ENCODE measurements at regions not wholly inside any gene's neighbourhood (a gene's known extent, or its start where the extent isn't known, plus 50 kb on each side); places are given as distances from the start of the nearest gene placed in this dataset.

- TF ChIP-seq CTCF (IDR thresholded peaks at IDR 0.05; ENCODE audit: insufficient read depth, low read depth, low read length): no peak
- POLR2A ChIA-PET: interaction anchor here (1.0 kb wide), 1 partner anchor 273 kb away, joined by 3 read pairs; no protein-coding TSS in a partner anchor
- Histone ChIP-seq H3K27me3 (ENCODE audit: control insufficient read depth, insufficient read depth, low read length) (no peaks in the 10 kb centered on the region), H3K36me3 (ENCODE audit: control insufficient read depth, insufficient read depth, low read length) (no peaks in the 10 kb centered on the region), H3K4me3 (ENCODE audit: low read depth, low read length) (no peak overlapping the region)
- CTCF ChIA-PET: interaction anchor here (0.8 to 1.0 kb wide), 2 partner anchors 87 to 158 kb away, joined by 3 read pairs; no protein-coding TSS in a partner anchor
- no peak for DNase-seq (ENCODE audit: low read depth)
Observed at GRCh38 chr6:134446218-134446848, 128.4 kb upstream of the SGK1 start.

GRCh38 chr6:134443009-134443408 is 125.1 kb upstream of the SGK1 start:
- TF ChIP-seq CTCF (IDR thresholded peaks at IDR 0.05; ENCODE audit: insufficient read depth, low read depth, low read length): no peak
- ChIA-PET CTCF (no interaction called here), POLR2A (interaction anchor here (0.6 kb wide), 1 partner anchor 295 kb away, joined by 6 read pairs; no protein-coding TSS in a partner anchor)
- Histone ChIP-seq H3K27me3 (ENCODE audit: control insufficient read depth, insufficient read depth, low read length) (no peaks in the 10 kb centered on the region), H3K4me3 (ENCODE audit: low read depth, low read length) (no peak overlapping the region), H3K36me3 (ENCODE audit: control insufficient read depth, insufficient read depth, low read length) (no peaks in the 10 kb centered on the region)
- DNase-seq (ENCODE audit: low read depth): no peak

GRCh38 chr6:134442073-134442472 is 124.2 kb upstream of the SGK1 start:
- Histone ChIP-seq H3K4me3 (ENCODE audit: low read depth, low read length) (no peak overlapping the region), H3K36me3 (ENCODE audit: control insufficient read depth, insufficient read depth, low read length) (no peaks in the 10 kb centered on the region), H3K27me3 (ENCODE audit: control insufficient read depth, insufficient read depth, low read length) (no peaks in the 10 kb centered on the region)
- TF ChIP-seq CTCF (IDR thresholded peaks at IDR 0.05; ENCODE audit: insufficient read depth, low read depth, low read length): no peak
- no peak for DNase-seq (ENCODE audit: low read depth)
- POLR2A ChIA-PET: no interaction called here
- CTCF ChIA-PET: no interaction called here

GRCh38 chr6:134438837-134439236 is 120.9 kb upstream of the SGK1 start:
- CTCF ChIA-PET: interaction anchor here (0.5 to 1.0 kb wide), 2 partner anchors 8 to 9 kb away, joined by 3 read pairs; no protein-coding TSS in a partner anchor
- Histone ChIP-seq H3K4me3 (ENCODE audit: low read depth, low read length) (no peak overlapping the region), H3K36me3 (ENCODE audit: control insufficient read depth, insufficient read depth, low read length) (no peaks in the 10 kb centered on the region), H3K27me3 (ENCODE audit: control insufficient read depth, insufficient read depth, low read length) (no peaks in the 10 kb centered on the region)
- POLR2A ChIA-PET: no interaction called here
- no peak for DNase-seq (ENCODE audit: low read depth)
- no peak for TF ChIP-seq CTCF (IDR thresholded peaks at IDR 0.05; ENCODE audit: insufficient read depth, low read depth, low read length)

- DNase-seq (ENCODE audit: low read depth): no peak
- ChIA-PET CTCF (interaction anchor here (0.8 kb wide), 1 partner anchor 491 kb away, joined by 3 read pairs; no protein-coding TSS in a partner anchor), POLR2A (no interaction called here)
- Histone ChIP-seq H3K4me3 (ENCODE audit: low read depth, low read length) (no peak overlapping the region), H3K27me3 (ENCODE audit: control insufficient read depth, insufficient read depth, low read length) (no peaks in the 10 kb centered on the region), H3K36me3 (ENCODE audit: control insufficient read depth, insufficient read depth, low read length) (no peaks in the 10 kb centered on the region)
- TF ChIP-seq CTCF (IDR thresholded peaks at IDR 0.05; ENCODE audit: insufficient read depth, low read depth, low read length): no peak
Observed at GRCh38 chr6:134437376-134437775, 119.5 kb upstream of the SGK1 start.

Data from BJ (cell line).